ENCODE measurements at regions not wholly inside any gene's neighbourhood (a gene's known extent, or its start where the extent isn't known, plus 50 kb on each side); places are given as distances from the start of the nearest gene placed in this dataset.

DNA sequence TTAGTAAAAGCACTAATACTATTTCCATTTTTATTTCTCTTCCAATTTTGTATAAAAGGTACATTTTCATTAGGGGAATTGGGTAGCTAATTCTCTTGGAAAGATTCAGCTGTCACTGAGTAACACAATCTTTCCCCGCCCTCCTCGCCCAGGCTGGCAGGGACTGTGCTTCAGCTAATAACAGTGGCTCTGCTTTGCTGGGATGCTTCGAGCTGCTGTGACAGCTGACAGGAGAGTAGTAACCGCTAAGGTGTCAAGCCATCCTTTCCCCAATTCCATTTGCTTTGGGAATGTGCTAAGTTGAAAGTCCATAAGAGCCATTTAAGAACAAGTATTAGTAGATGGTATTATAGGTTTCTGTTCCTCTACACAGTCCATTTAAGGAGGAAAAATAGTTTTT is 106.7 kb upstream of the NRIP1 start:
- Histone ChIP-seq H3K4me3 (ENCODE audit: insufficient read depth, low read depth, low read length) (no peak overlapping the region), H3K36me3 (replicated peaks; ENCODE audit: control insufficient read depth, insufficient read depth, low read length) (no peaks in the 10 kb centered on the region), H3K27me3 (ENCODE audit: control insufficient read depth, insufficient read depth, low read length) (no peaks in the 10 kb centered on the region)
- no peak for DNase-seq

DNA sequence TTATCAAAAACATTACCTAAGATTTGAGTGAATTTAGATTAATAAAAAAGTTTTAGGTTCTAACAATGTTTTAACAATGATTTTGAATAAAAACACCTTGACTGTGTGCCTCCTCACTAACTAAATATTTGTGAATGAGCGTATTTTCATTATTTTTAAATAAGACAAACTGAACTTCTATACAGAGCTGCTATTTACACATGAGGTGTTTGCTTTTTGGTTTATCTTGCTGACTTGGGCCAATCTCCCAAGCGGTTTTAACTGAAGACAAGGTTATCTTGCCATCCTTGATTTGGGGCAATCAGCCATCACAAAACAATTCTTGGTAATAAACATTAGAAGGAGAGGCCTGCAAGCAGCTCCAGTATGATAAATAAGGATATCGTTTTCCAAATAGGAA is 108.2 kb upstream of the NRIP1 start:
- DNase-seq: no peak
- H3K4me3 ChIP-seq (ENCODE audit: insufficient read depth, low read depth, low read length): no peak overlapping the region
- H3K36me3 ChIP-seq (replicated peaks; ENCODE audit: control insufficient read depth, insufficient read depth, low read length): no peaks in the 10 kb centered on the region
- no peaks in the 10 kb centered on the region for H3K27me3 ChIP-seq (ENCODE audit: control insufficient read depth, insufficient read depth, low read length)

DNA sequence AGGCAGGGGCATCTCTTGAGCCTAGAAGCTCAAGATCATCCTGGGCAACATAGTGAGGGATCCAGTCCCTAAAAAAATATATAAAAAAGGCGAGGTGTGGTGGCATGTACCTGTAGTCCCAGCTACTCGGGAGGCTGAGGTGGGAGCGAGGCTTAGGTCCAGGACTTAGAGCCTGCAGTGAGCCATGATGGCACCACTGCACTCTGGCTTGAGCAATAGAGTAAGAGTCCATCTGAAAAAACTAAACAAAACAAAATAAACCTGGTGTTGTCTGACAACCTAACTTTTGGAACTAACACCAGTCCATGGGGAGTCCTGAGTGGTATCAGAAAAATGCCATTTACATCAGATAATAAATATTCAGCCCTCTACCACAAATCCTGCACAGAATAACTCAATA is 110.1 kb upstream of the NRIP1 start:
- Histone ChIP-seq H3K4me3 (ENCODE audit: insufficient read depth, low read depth, low read length) (no peak overlapping the region), H3K27me3 (ENCODE audit: control insufficient read depth, insufficient read depth, low read length) (no peaks in the 10 kb centered on the region), H3K36me3 (replicated peaks; ENCODE audit: control insufficient read depth, insufficient read depth, low read length) (no peaks in the 10 kb centered on the region)
- no peak for DNase-seq

DNA sequence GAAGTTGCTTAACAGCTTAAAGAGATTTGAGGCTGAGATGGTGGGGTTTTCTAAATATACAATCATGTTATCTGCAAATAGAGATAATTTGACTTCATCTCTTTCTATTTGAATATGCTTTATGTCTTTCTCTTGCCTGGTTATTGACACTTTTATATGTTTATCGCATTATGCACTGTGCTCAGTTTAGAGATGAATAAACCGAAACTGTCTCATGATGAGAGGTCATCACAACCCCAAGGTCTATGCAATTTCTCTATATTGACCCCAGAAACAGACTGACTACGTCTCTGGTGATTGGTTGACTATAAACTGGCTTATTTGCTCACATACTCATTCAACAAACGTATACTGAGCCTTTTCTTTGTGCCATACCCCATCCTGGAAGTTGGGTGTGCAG is 117.9 kb upstream of the NRIP1 start:
- no peaks in the 10 kb centered on the region for H3K36me3 ChIP-seq (replicated peaks; ENCODE audit: control insufficient read depth, insufficient read depth, low read length)
- H3K4me3 ChIP-seq (ENCODE audit: insufficient read depth, low read depth, low read length): no peak overlapping the region
- no peaks in the 10 kb centered on the region for H3K27me3 ChIP-seq (ENCODE audit: control insufficient read depth, insufficient read depth, low read length)
- no peak for DNase-seq

- H3K27me3 ChIP-seq (ENCODE audit: control insufficient read depth, insufficient read depth, low read length): no peaks in the 10 kb centered on the region
- no peaks in the 10 kb centered on the region for H3K36me3 ChIP-seq (replicated peaks; ENCODE audit: control insufficient read depth, insufficient read depth, low read length)
- no peak overlapping the region for H3K4me3 ChIP-seq (ENCODE audit: insufficient read depth, low read depth, low read length)
- DNase-seq: no peak
These were observed 119.0 kb upstream of the NRIP1 start for GRCh38 chr21:15183813-15184257.

GRCh38 chr21:15190412-15190811 is 125.6 kb upstream of the NRIP1 start:
- Histone ChIP-seq H3K36me3 (replicated peaks; ENCODE audit: control insufficient read depth, insufficient read depth, low read length) (no peaks in the 10 kb centered on the region), H3K27me3 (ENCODE audit: control insufficient read depth, insufficient read depth, low read length) (no peaks in the 10 kb centered on the region), H3K4me3 (ENCODE audit: insufficient read depth, low read depth, low read length) (no peak overlapping the region)
- DNase-seq: no peak

DNA sequence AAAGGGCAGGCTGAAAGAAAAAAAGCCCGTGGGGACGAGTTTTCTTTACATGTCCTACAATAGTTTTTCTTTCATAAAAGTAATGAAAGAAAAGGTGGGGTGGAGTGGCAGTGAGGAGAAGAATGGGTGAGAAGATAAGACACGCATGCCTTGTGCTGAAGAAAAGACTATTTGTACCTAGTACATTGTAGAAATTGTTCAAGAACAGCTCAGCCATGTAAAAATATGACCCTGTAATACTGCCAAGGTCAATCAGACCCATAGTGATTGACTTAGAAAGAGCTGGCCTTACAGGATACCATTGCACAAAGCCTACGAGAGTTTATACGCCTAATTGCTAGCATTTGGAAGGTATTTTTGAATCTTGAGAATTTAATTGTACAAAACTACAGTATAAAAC is 126.0 kb upstream of the NRIP1 start:
- no peaks in the 10 kb centered on the region for H3K36me3 ChIP-seq (replicated peaks; ENCODE audit: control insufficient read depth, insufficient read depth, low read length)
- no peaks in the 10 kb centered on the region for H3K27me3 ChIP-seq (ENCODE audit: control insufficient read depth, insufficient read depth, low read length)
- no peak for DNase-seq
- no peak overlapping the region for H3K4me3 ChIP-seq (ENCODE audit: insufficient read depth, low read depth, low read length)

DNA sequence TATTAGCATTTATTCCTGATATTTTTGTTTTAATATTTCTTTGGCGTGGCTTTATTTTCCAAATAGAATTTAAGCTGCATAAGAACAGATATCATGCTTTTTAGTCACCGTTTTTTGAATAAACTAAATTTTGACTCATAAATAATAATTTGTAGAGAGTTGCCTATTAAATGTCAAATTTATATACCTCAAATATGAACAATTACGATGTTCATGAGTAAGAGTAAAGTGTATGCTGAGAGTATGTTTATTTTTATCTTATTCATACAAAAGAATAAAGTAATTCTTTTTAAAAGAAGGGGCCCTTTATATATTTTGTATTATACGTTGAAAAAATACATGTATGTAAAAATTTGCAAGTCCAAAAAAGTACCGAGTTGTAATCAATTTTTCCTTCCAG is 126.5 kb upstream of the NRIP1 start:
- Histone ChIP-seq H3K36me3 (replicated peaks; ENCODE audit: control insufficient read depth, insufficient read depth, low read length) (no peaks in the 10 kb centered on the region), H3K27me3 (ENCODE audit: control insufficient read depth, insufficient read depth, low read length) (no peaks in the 10 kb centered on the region), H3K4me3 (ENCODE audit: insufficient read depth, low read depth, low read length) (no peak overlapping the region)
- DNase-seq: no peak

DNA sequence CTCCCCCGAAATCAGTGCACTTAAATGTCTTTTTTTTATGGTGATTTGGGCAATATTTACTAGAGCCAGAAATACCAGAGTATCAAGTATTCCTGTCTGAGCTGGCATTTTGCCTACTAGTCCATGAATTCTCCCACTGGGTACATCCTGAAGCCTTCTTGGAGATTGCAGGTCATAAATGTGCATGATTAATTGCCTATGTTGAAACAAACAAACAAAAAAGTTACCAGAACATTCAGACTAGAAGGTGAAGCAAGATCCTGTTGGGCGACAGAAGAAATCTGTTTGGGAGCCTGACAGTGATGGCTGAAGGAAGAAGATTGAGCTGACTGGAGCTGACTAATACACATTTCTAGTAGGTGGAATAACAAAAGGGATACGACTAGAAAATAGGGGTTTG is 127.4 kb upstream of the NRIP1 start:
- Histone ChIP-seq H3K36me3 (replicated peaks; ENCODE audit: control insufficient read depth, insufficient read depth, low read length) (no peaks in the 10 kb centered on the region), H3K27me3 (ENCODE audit: control insufficient read depth, insufficient read depth, low read length) (no peaks in the 10 kb centered on the region), H3K4me3 (ENCODE audit: insufficient read depth, low read depth, low read length) (no peak overlapping the region)
- no peak for DNase-seq

DNA sequence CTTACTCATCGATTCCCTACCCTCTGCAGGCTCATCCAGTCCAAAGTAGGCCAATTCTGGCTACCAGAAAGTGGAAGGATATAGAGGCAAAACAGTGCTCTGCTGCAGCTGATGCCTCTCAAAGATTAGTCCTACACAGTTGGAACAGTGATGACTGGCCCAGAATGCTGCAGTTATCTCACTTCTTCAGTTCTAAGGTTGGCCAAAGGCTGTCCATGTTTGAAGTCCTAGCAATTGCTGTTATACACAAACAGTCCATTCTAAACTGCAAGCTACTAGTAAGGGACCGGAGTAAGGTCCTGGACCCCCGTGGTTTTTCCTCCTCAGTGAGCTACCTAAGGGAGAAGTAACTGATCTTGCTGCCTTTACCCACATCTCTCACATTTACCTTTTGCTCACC is 129.1 kb upstream of the NRIP1 start:
- H3K4me3 ChIP-seq (ENCODE audit: insufficient read depth, low read depth, low read length): no peak overlapping the region
- no peak for DNase-seq
- H3K36me3 ChIP-seq (replicated peaks; ENCODE audit: control insufficient read depth, insufficient read depth, low read length): no peaks in the 10 kb centered on the region
- no peaks in the 10 kb centered on the region for H3K27me3 ChIP-seq (ENCODE audit: control insufficient read depth, insufficient read depth, low read length)

GRCh38 chr21:15195104-15195503 is 130.3 kb upstream of the NRIP1 start:
- Histone ChIP-seq H3K36me3 (replicated peaks; ENCODE audit: control insufficient read depth, insufficient read depth, low read length) (no peaks in the 10 kb centered on the region), H3K27me3 (ENCODE audit: control insufficient read depth, insufficient read depth, low read length) (no peaks in the 10 kb centered on the region), H3K4me3 (ENCODE audit: insufficient read depth, low read depth, low read length) (no peak overlapping the region)
- no peak for DNase-seq

- no peak for DNase-seq
- no peak overlapping the region for H3K4me3 ChIP-seq (ENCODE audit: insufficient read depth, low read depth, low read length)
- H3K36me3 ChIP-seq (replicated peaks; ENCODE audit: control insufficient read depth, insufficient read depth, low read length): no peaks in the 10 kb centered on the region
- no peaks in the 10 kb centered on the region for H3K27me3 ChIP-seq (ENCODE audit: control insufficient read depth, insufficient read depth, low read length)
These were observed 131.0 kb upstream of the NRIP1 start for GRCh38 chr21:15195768-15196167.

DNA sequence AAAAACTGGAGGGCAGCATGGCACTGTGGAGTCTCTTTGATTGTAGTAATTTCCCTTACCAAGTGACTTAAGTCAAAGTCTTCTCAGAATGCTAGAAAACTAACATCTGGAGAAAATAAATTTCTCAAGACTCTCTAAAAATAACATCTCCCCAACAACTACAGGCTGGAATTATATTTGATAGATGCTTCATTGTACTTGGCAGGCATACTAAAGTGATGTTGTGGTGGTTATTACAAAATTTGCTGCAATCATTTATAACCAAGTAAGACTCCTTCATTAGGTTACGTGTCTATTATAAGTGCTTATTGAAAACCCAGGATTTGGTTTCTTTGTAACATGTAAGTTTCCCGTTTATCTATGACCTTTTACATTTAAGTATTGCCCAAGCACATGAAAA is 132.9 kb upstream of the NRIP1 start:
- Histone ChIP-seq H3K4me3 (ENCODE audit: insufficient read depth, low read depth, low read length) (no peak overlapping the region), H3K27me3 (ENCODE audit: control insufficient read depth, insufficient read depth, low read length) (no peaks in the 10 kb centered on the region), H3K36me3 (replicated peaks; ENCODE audit: control insufficient read depth, insufficient read depth, low read length) (no peaks in the 10 kb centered on the region)
- no peak for DNase-seq

DNA sequence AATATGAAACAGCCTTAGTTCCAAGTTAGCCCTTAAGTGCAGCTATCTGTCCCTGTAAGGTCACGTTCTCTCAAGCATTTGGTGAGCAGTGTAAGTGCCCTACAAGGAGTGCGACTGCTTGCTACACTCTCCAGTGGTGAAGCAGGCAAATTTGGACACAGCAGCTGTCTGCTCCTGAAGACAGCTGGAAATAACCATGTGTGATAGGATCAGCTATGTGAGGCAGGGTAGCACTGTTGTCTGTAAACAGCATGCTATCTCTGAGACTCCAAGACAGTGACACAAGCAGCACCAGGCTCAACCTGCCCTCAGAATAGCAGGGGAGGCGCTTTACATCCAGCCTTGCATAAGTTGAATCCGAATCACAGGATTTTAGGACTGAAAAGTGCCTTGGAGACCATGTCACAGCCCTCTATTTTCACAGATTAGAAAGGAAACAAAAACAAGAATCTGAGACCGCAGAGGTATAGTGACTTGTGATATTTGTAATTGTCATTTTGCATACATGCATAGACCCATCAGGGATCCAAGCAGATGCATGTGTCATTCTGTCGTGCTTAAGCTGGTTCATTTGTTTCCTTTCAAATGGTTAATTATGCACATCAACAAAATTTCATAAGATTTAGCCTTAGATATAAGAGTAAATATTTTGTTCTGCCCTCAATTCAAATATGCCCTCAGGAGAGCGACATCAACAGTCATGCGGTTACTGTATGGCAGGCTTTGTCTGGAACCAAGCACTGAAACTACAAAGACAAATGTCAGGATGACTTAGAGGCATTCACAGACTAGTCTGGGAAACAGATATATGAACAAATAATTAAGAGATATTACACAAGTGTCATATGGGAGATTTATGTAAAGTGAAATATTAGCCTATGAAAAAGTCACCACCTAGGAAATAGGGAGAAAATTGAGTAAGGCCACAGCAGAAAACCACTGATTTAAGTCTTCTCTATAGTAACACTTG is 134.9 kb upstream of the NRIP1 start:
- peak; percentile 24 for DNase-seq
- Histone ChIP-seq H3K27me3 (ENCODE audit: control insufficient read depth, insufficient read depth, low read length) (no peaks in the 10 kb centered on the region), H3K36me3 (replicated peaks; ENCODE audit: control insufficient read depth, insufficient read depth, low read length) (no peaks in the 10 kb centered on the region), H3K4me3 (ENCODE audit: insufficient read depth, low read depth, low read length) (no peak overlapping the region)

DNA sequence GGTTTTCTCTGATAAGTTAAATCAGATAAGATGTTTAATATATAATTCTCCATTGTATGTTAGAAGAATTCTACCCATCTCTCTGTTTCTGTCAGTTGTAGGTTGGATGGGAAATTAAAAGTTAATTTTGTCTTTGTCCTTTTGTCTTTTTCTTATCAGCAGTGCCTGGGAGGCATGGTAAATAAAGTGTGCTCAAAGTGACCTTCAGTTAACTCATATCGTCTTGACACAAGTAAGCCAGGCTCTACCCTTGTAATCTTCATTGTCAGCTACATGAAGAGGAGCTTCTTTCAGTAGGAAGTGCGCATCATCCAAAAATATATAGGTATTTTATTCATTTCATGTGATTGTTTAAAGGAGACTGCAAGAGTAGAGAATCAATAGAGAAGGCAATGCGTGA is 138.9 kb upstream of the NRIP1 start:
- H3K36me3 ChIP-seq (replicated peaks; ENCODE audit: control insufficient read depth, insufficient read depth, low read length): no peaks in the 10 kb centered on the region
- no peak for DNase-seq
- H3K4me3 ChIP-seq (ENCODE audit: insufficient read depth, low read depth, low read length): no peak overlapping the region
- H3K27me3 ChIP-seq (ENCODE audit: control insufficient read depth, insufficient read depth, low read length): no peaks in the 10 kb centered on the region
